GOT3 (cell line): ENCODE measurements at regions not wholly inside any gene's neighbourhood (a gene's known extent, or its start where the extent isn't known, plus 50 kb on each side); places are given as distances from the start of the nearest gene placed in this dataset.

Experiments
- DNase-seq: peaks from one replicate; lab custom pipeline; 2025; ENCODE audit warnings: mixed read lengths; lab: John Stamatoyannopoulos, UW

DNA sequence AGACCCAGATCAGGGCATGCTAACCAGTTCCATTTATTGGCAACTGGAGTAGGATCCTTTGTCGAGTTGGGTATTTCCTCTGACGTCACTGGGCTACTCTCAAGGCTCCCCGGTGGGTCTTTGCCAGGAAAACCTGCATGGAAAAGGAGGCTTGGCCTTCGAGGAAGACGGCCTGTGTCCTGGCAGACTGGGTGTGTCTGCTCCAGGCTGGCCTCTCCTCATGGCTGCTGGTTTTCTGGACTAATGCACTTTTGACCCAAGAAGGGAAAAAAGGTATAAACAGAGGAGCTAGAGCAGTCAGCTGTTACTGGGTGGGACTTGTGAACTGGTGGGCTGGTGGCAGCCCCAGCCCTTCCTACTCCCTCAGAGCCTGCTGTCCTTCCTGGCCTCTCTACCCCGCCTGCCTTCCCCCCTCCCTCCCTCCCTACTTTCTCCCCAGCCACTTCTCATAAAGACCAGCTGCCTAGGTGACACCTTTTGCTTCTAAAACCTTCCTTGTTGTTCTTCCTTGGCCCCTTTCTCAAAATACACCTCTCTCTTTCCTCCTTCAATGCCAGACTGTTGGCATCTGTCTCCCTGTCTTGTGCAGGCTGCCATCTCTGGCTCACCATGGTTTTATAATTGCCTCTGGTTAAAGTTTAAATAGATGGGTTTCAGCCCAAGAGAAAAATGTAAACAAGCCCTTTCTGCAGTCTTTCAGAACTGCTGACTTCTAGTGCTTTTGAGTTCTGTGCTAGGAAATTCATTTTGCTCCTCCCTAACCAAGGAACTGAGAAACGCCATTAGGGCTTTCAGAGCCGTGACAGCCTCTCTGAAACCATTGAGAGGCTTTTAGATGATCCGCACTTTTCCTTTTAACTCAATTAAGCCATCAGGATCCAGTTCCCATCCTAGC is 101.8 kb upstream of the MKLN1 start:
- DNase-seq: no peak

DNA sequence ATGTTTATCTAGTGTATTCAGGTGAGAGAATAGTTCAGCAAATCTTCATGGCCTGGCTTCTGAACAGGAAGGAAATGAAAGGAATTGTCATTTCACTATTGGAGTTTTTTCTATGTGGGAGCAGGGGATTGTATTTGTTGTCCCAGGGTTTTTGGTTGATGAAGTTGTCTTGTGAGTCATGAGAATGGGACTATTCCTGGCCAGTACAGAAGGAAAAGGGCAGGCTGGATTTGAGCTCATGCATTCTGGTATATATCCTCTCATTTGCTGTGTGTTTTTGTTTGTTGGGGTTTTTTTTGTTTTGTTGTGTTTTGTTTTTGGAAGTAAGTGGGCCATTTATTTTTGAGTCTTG is 101.2 kb upstream of the MKLN1 start:
- DNase-seq: no peak

DNA sequence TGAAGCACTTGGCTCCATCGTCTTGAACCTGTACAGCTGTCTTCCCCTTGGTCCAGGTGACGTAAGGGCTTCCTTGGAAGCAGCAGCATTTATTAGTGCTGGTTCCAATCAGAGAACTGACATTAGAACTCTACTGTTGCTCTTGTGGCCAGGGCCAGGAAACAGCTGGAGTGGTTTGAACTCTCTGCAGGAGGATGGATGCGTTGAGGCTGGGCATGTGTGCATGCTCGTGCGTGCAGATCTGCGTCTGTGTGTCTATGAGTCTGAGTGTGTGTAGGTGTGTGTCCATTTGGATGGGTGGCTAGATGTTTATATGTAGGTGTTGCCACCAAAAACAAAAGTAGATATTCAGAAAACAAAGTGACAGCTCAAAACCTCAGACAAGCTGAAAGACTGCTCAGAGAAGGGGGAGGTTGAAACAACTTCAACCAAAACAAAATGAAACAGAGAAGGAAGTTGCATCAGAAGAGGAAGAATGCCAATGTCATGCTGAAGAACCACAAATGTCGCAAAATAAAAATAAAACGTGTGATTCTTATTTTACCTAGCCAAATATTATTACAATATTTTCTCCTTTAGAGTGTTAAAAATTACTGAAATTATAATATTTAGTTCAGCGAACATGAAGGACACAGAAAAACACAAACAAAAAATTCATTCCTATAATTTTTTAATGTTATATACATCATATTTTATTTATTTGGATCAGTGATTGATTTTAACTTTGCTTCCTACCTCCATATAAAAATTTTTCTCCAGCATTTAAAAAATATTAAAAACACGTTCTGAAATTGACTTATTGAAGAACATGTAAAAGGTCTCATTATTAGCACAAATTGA is 96.1 kb upstream of the MKLN1 start:
- DNase-seq: no peak

DNA sequence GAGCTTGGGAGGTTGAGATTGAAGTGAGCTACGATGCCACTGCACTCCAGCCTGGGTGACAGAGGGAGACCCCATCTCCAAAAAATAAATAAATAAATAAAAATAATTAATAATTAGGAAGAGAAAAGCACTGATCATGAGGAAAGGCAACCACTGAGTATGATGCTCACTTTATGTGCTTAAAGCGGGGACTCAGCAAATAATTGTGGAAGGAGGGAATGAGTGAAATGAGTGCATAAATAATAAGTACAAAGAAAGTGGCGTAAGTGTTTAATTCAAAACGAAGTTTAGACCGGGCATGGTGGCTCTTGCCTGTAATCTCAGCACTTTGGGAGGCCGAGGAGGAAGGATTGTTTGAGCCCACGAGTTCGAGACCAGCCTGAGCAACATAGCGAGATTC is 94.9 kb upstream of the MKLN1 start:
- no peak for DNase-seq

DNA sequence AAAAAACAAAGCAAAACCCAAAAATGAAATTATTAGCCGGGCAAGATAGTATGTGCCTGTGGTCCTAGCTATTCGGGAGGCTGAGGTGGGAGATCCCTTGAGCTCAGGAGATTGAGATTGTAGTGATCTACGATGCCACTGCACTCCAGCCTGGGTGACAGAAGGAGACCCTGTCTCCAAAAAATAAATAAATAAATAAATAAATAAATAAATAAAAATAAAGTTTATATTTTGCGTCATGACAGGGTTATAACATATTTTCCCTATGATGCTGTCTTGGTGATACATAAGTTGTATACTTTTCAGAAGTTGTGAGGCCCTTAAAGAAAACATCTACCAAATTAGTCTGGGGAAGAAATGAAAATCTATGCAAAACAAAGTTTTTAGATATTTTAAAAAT is 94.5 kb upstream of the MKLN1 start:
- DNase-seq: no peak

DNA sequence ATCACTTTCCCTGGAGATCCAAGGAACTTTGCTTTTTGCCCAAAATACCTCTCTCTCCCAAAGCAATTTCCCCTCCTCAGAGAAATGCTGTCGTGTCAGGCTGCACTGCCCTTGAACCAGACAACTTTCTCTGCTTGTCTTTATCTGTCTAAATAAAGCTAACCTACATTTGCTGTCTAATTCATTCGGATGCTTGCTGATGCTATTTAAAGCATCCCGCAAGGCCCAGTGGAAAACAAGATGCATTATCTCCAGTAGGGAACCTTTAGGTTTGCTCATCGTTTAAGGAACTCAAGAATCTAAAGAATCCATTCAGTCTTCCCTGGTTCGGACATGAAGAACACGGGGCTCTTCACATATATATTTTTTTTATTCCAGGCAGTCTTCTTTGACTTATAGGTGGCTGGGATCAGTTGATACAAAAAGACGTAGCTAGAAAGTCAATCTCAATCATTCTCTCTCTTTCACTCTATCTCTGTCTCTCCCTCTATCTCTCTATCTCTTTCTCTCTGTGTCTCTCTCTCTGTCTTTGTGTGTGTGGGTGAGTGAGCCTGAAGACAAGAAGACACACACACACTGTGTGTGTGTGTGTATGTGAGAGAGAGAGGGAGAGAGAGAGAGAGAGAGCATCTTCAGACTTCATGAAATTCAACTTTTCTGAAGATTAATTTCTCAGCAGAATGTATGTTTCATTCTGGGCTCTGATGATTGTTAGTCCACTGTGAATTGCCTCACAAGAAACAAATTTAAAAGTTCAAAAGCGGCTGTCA is 92.8 kb upstream of the MKLN1 start:
- DNase-seq: no peak

DNA sequence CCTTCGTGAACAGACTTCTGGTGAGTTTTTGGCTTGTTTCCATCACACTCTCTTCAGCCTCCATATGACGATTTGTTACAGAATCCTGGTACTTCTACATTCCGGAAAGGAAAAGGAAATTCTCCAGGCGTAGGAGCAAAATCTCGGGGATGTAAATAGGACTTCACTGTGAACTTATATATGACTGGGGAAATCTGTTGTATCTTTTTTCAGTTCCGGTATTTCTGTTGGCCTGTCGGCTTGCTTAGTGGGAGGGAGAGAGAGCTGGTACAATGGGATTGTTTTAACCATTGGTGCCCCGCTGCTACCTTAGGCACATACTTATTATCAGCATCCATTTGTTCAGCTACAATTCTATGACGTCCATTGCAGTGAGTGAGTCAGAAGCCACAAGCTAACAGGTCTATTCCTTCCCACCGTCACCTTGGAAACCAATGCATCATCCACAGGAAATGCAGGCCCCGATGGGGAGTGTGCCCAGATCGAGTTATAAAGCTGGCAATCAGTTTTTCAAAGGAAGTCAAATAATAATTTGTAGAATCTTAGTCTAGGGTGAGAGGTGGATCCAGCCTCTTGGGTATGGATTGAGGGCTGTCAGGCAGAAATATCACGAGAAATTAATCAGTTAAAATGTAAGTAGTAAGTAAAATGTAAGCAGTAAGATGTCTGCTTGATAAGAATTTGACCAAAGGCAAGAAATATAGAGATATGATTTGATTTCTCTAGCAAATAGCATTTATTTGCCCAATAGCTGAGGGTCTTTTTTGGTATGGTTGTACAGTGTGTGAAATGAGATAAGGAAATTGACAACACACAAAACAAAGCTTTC is 92.0 kb upstream of the MKLN1 start:
- no peak for DNase-seq

DNA sequence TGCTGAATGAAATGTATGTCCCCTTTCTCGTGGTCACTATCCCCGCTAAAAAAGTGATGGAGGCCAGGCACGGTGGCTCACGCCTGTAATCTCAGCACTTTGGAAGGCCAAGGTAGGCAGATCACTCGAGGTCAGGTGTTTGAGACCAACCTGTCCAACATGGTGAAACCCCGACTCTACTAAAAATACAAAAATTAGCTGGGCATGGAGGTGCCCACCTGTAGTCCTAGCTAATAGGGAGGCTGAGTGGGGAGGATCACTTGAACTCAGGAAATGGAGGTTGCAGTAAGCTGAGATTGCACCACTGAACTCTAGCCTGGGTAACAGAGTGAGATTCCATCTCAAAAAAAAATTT is 91.4 kb upstream of the MKLN1 start:
- DNase-seq: no peak

DNA sequence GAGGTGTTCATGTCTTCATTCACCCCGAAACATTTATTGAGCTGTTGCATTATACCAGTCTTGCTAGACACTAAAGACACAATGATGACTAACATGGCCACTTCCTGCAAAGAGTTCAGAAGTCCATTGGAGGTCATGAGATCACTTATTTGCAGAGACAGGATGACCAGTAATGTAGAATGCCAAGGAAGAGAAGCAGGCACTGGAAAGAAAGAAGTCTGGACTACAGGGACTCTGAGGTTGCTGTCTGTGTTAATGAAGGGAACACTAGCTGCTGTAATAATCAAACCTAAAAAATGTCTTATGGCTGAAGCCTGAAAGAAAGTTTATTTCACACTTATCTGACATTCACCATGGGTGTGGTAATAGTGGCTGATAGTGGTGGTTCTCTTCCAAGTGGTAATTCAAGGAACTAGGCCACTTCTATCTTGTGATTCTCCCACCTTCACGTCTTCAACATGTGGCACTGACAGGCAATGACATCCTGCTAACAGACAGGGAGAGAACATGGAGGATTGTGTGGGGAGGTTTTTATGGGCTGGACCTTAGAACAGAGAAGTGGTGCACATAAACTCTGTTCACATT is 89.2 kb upstream of the MKLN1 start:
- DNase-seq: no peak

DNA sequence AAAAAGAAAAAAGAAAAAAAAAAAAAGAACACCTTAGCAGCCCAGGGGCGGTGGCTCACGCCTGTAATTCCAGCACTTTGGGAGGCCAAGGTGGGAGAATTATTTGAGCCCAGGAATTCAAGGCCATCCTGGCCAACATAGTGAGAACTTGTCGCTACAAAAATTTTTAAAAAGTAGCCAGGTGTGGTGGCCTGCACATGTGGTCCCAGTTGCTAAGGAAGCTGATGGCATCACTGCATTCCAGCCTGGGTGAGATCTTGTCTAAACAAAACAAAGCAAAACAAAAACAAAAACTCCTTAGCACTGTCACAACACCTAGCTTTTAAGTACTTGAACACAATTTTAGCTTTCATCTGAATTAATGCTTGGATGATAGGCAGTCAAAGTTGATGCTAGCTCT is 86.3 kb upstream of the MKLN1 start:
- DNase-seq: no peak

DNA sequence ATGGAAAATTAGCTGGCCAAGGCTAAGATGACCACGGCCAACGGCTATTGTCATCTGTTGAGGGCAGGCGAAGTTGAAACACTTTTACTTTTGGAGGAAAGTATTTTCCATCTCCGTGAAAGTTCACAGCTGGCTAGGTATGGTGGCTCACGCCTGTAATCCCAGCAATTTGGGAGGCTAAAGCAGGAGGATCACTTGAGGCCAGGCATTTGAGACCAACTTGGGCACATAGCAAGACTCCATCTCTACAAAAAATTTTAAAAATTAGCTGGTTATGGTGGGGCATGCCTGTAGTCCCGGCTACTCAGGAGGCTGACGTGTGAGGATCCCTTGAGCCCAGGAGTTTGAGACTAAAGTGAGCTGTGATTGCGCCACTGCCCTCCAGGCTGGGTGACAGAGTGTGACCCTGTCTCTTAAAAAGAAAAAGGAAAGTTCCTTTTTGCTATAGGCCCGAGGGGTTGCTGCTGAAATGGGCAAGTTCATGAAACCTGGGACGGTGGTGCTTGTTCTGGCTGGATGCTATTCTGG is 85.5 kb upstream of the MKLN1 start:
- DNase-seq: no peak

DNA sequence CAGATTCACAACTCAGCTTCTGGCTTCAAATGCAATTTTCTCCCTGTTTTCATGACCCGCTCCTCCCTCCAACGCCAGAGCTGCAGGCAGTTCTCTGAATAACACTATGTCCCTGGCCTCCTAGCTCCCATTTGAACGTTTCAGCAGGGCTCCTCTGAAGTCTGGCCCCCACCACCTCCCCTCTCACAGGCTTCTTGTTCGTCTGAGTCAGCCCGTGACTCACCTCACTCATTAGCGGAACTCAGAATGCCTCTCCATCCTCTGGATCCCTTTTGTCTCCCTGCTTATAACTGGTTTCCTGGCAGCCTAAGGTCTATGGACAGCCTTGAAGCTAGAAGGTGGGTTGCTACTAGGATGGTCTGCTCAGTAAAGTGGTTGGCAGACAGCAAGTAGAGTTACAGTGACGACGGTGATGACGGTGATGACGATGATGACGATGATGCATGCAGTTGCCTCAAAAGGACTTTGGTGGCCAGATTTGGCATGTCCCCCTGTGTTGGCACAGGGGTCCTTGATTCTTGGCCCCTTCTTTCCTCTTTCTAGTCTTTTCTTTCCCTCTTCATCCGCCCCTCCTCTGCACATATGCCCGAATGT is 83.3 kb upstream of the MKLN1 start:
- DNase-seq: peak; percentile 41

DNA sequence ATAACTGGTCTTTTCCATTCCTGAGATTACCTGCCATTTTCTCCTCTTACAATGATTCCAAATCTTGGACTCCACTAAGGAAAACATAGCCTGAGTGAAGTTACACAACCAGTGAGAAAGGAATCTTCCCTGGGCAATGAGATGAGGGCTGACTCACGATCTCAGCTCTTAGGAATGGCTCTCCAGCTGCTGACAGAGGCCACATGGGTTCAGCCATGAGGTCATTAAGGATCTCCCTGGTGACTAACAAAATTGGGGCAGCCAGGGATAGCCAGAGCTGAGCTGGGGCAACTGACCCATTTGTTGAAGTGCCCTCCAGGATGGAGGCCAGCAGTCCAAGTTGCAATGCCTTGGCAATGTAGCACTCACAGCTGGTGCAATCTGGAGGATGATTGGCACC is 78.7 kb upstream of the MKLN1 start:
- DNase-seq: peak; percentile 67

DNA sequence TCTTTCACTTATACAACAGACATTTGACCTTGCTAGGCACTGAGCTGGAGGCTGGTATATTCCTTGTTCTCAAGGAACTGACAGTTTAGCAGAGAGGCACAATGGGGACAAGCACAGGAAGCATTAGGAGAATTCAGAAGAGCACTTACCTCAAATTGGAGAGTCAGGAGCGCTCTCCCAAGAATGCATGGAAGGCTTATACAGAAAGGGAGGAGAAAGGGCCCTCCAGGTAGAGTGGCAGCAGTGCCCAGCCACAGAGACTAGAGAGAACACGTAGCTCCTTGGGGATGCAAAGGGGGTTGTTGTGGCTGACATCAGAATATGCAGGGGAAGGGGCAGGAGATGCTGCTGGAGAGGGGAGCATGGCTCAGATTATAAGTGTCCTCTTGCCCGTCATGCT is 78.2 kb upstream of the MKLN1 start:
- DNase-seq: no peak

DNA sequence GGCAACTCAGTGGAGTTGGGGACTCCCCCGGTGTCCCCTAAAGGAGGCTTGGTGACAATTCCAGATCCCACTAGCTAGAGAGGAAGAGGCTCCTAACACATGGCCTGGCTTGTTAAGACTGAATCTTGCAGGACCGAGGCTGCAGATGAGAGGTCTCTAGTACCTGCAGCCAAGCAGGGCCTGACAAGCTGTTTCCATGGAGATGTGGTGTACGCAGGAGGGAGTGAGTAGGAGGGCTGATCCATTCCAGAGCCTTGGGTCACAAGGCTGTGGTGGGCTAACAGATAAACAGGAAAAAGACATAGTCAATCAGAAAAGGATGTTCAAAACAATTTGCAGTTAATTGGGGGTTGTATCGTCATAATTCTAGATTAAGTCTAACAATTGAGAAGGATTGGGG is 77.3 kb upstream of the MKLN1 start:
- DNase-seq: no peak

DNA sequence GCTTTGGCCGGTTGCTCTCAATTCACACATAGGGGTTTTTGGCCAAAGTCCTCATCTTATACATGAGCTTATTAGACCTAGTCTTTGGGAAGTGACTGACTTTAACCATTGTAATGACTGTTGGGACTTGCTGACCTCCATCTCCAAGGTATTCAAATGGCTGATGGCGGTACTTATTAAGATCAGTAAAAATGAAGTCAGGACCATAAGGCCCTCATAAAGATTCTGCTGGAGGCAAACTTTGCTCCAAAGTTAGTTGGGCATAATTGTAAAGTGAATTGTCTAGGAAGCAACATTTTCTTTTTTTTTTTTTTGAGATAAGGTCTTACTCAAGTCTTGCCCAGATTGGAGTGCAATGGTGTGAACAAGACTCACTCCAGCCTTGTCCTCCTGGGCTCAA is 76.3 kb upstream of the MKLN1 start:
- no peak for DNase-seq

DNA sequence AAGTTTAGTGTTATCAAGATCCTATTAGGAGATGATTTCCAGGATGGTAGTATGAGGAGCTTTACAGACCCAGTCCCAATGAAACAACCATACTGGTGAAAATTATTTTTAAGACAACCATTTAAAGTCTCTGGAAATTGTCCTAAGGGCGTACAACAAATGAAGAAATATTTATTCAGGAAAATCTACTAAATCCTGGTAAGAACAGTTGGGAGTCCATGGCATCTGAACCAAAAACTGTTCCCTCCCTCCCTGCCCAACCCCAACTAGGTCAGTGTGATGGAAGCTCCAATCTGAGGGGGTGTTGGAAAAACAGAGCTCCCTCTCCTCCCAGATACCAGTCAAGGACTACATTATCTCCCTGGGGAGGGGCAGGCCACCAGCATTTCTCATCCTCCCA is 74.7 kb upstream of the MKLN1 start:
- DNase-seq: no peak

DNA sequence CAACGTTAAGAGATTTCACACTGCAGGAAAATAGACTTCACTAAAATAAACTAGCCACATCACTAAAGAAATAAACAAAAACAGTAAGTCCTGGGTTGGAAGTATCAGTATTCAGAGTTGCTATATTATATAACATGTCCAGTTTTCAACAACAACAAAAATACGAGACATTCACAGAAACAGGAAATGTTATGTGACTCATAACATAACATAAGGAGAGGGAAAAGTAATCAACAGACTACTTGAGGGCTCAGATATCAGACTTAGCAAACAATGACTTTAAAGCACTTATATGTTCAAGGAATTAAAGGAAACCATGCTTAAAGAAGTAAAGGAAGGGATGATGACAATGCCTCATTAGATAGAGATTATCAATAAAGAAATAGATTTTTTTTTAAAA is 73.5 kb upstream of the MKLN1 start:
- DNase-seq: no peak

DNA sequence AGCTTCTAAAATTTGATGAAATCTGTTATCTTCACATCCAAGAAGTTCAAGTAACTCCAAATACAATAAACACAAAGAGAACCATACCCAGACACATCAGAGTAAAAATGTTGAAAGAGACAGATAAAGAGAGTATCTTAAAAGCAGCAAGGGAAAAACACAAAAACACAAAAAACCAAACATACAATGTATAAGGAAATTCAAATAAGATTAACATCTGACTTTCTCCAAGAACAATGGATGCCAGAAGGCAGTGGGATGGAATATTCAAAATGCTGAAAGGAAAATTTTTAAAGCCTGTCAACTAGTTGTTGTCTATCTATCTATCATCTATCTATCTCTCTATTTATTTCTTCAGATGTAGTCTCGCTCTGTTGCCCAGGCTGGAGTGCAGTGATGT is 72.4 kb upstream of the MKLN1 start:
- DNase-seq: no peak

DNA sequence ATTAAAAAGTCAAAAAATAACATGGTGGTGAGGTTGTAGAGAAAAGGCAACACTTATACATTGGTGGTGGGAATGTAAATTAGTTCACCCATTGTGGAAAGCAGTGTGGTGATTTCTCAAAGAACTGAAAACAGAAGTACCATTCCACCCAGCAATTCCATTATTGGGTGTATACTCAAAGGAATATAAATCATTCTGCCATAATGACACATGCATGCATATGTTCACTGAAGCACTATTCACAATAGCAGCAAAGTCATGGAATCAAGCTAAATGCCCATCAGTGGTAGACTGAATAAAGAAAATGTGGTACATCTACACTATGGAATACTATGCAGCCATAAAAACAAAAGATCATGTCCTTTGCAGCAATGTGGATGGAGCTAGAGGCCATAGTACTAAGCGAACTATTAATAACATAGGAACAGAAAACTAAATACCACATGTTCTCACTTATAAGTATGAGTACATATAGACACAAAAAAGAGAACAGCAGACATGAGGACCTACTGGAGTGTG is 66.1 kb upstream of the MKLN1 start:
- no peak for DNase-seq

DNA sequence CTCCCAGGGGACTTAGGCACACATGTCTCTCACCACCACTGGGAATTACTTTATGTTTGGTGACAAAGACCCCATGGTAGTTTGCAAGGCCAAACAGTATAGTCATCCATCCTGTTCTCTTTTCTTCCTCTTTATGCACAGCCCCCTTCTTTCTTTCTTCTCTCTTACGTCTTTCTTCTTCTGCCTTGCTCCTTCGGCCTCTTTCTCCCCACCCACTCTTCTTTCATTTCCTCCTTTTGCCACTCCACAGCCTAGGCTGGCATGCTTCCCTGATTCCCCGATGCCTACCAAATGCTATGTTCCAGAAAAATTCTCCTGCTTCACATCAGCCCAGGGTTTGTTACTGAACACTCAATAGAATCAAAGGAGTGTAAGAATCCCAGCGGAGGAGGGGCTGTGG is 62.4 kb upstream of the MKLN1 start:
- no peak for DNase-seq
